ENCODE measurements at regions not wholly inside any gene's neighbourhood (a gene's known extent, or its start where the extent isn't known, plus 50 kb on each side); places are given as distances from the start of the nearest gene placed in this dataset.
"Not testable (repeated sequence)": the region's sequence is repeated elsewhere in the genome, so short reads cannot be mapped to it uniquely, and the experiment has no call there.

DNA sequence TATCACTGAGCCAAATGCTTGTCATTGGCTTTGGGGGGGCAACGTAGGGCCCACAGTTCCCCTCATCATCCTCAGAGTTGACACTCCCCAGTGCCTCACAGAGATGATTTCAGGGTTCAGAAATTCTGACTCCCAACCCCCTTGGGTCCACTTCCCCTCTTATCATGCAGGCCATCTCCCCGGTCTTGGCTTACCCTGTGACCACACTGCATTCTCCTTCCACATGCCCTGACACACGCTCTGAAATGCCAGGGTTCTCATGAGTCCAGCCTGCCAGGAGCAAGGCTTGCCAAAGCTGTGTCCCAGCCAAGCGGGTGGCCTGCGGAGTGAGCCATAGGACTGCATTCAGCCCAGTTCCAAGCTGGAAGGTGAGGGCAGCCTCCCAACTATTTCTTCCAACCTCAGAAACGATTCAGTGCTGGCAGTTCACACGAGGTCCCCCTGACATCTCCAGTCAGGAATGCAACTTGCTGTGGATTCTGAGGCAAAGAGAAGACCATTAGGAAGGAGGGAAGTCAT lies 101.2 kb downstream of the SMIM20 start:
- no peak for DNase-seq
- BruUV-seq (replicated peaks) = no TSS peak
- Histone ChIP-seq H3K4me2 (ENCODE audit: low read length) (no peak overlapping the region), H3K9me2 (replicated peaks; ENCODE audit: low read length) (no peaks in the 10 kb centered on the region), H3K27me3 (ENCODE audit: low read length) (no peaks in the 10 kb centered on the region), H3K27ac (ENCODE audit: low read length) (no peak overlapping the region), H3F3A (ENCODE audit: low read length, unreplicated experiment) (no peaks in the 10 kb centered on the region), H4K20me1 (ENCODE audit: low read length) (no peaks in the 10 kb centered on the region), H3K79me2 (ENCODE audit: low read length) (no peaks in the 10 kb centered on the region), H3K36me3 (ENCODE audit: low read depth, low read length) (no peaks in the 10 kb centered on the region), H2AFZ (ENCODE audit: low read length) (no peak overlapping the region), H3K9me3 (ENCODE audit: low read length) (no peaks in the 10 kb centered on the region), H3K4me1 (ENCODE audit: insufficient read depth, low read length) (no peaks in the 10 kb centered on the region), H3K9ac (ENCODE audit: low read length) (no peak overlapping the region), H3K4me3 (ENCODE audit: low read length) (no peak overlapping the region)
- POLR2A ChIA-PET (ENCODE audit: unreplicated experiment) = no interaction called here
- TF ChIP-seq EZH2 (IDR thresholded peaks at IDR 0.05; ENCODE audit: low read length, unreplicated experiment) (no peak), EZH2phosphoT487 (IDR thresholded peaks at IDR 0.05; ENCODE audit: borderline replicate concordance, low read length) (no peak)
- TF ChIP-seq, protein P1, sequence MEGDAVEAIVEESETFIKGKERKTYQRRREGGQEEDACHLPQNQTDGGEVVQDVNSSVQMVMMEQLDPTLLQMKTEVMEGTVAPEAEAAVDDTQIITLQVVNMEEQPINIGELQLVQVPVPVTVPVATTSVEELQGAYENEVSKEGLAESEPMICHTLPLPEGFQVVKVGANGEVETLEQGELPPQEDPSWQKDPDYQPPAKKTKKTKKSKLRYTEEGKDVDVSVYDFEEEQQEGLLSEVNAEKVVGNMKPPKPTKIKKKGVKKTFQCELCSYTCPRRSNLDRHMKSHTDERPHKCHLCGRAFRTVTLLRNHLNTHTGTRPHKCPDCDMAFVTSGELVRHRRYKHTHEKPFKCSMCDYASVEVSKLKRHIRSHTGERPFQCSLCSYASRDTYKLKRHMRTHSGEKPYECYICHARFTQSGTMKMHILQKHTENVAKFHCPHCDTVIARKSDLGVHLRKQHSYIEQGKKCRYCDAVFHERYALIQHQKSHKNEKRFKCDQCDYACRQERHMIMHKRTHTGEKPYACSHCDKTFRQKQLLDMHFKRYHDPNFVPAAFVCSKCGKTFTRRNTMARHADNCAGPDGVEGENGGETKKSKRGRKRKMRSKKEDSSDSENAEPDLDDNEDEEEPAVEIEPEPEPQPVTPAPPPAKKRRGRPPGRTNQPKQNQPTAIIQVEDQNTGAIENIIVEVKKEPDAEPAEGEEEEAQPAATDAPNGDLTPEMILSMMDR (conservative IDR thresholded peaks at IDR 0.05; ENCODE audit: low read depth, low read length) = no peak
- intact Hi-C loops (cut with micrococcal nuclease) = no loop called here
- no peak for ATAC-seq
- CTCF ChIA-PET = no interaction called here

- no peaks in the 10 kb centered on the region for H3K79me2 ChIP-seq (ENCODE audit: low read length)
- no peaks in the 10 kb centered on the region for H3F3A ChIP-seq (ENCODE audit: low read length, unreplicated experiment)
- H4K20me1 ChIP-seq (ENCODE audit: low read length) = no peaks in the 10 kb centered on the region
- no peak overlapping the region for H3K4me3 ChIP-seq (ENCODE audit: low read length)
- no peak overlapping the region for H3K9ac ChIP-seq (ENCODE audit: low read length)
- intact Hi-C loops (cut with micrococcal nuclease) = no loop called here
- no peak overlapping the region for H3K27ac ChIP-seq (ENCODE audit: low read length)
- H3K27me3 ChIP-seq (ENCODE audit: low read length) = no peaks in the 10 kb centered on the region
- ATAC-seq (no peak), DNase-seq (no peak)
- H3K4me2 ChIP-seq (ENCODE audit: low read length) = no peak overlapping the region
- no peaks in the 10 kb centered on the region for H3K36me3 ChIP-seq (ENCODE audit: low read depth, low read length)
- H3K9me2 ChIP-seq (replicated peaks; ENCODE audit: low read length) = no peaks in the 10 kb centered on the region
- H3K4me1 ChIP-seq (ENCODE audit: insufficient read depth, low read length) = no peaks in the 10 kb centered on the region
- ChIA-PET CTCF (no interaction called here), POLR2A (ENCODE audit: unreplicated experiment) (no interaction called here)
- H3K9me3 ChIP-seq (ENCODE audit: low read length) = no peaks in the 10 kb centered on the region
- no peak overlapping the region for H2AFZ ChIP-seq (ENCODE audit: low read length)
- no peak for TF ChIP-seq EZH2 (IDR thresholded peaks at IDR 0.05; ENCODE audit: low read length, unreplicated experiment)
- TF ChIP-seq EZH2phosphoT487 (IDR thresholded peaks at IDR 0.05; ENCODE audit: borderline replicate concordance, low read length) = no peak
- TF ChIP-seq, protein P1 (conservative IDR thresholded peaks at IDR 0.05; ENCODE audit: low read depth, low read length) = no peak
- BruUV-seq (replicated peaks) = no TSS peak
These were observed 101.9 kb downstream of the SMIM20 start for GRCh38 chr4:26015906-26016305.

GRCh38 chr4:26017531-26017930 lies 103.5 kb downstream of the SMIM20 start:
- Histone ChIP-seq H3K9ac (ENCODE audit: low read length) (no peak overlapping the region), H3K9me2 (replicated peaks; ENCODE audit: low read length) (no peaks in the 10 kb centered on the region), H3K27ac (ENCODE audit: low read length) (no peak overlapping the region), H3K4me2 (ENCODE audit: low read length) (no peak overlapping the region), H3K4me3 (ENCODE audit: low read length) (no peak overlapping the region), H2AFZ (ENCODE audit: low read length) (no peak overlapping the region), H3K36me3 (ENCODE audit: low read depth, low read length) (no peaks in the 10 kb centered on the region), H3K27me3 (ENCODE audit: low read length) (no peaks in the 10 kb centered on the region), H3F3A (ENCODE audit: low read length, unreplicated experiment) (no peaks in the 10 kb centered on the region), H3K9me3 (ENCODE audit: low read length) (no peaks in the 10 kb centered on the region), H4K20me1 (ENCODE audit: low read length) (no peaks in the 10 kb centered on the region), H3K79me2 (ENCODE audit: low read length) (no peaks in the 10 kb centered on the region), H3K4me1 (ENCODE audit: insufficient read depth, low read length) (peaks cover 9% of the 10 kb centered on the region)
- ATAC-seq (no peak), DNase-seq (no peak)
- ChIA-PET POLR2A (ENCODE audit: unreplicated experiment) (no interaction called here), CTCF (no interaction called here)
- no TSS peak for BruUV-seq (replicated peaks)
- intact Hi-C loops (cut with micrococcal nuclease) = no loop called here
- TF ChIP-seq EZH2phosphoT487 (IDR thresholded peaks at IDR 0.05; ENCODE audit: borderline replicate concordance, low read length) = no peak
- TF ChIP-seq, protein P1 (conservative IDR thresholded peaks at IDR 0.05; ENCODE audit: low read depth, low read length) = no peak
- TF ChIP-seq EZH2 (IDR thresholded peaks at IDR 0.05; ENCODE audit: low read length, unreplicated experiment) = no peak

- H4K20me1 ChIP-seq (ENCODE audit: low read length); POLR2A ChIA-PET (ENCODE audit: unreplicated experiment); ATAC-seq; H3K36me3 ChIP-seq (ENCODE audit: low read depth, low read length); H3K27ac ChIP-seq (ENCODE audit: low read length); DNase-seq; BruUV-seq (replicated peaks); H3K9me3 ChIP-seq (ENCODE audit: low read length); H3K9ac ChIP-seq (ENCODE audit: low read length); H3K27me3 ChIP-seq (ENCODE audit: low read length); H3K79me2 ChIP-seq (ENCODE audit: low read length); H3K9me2 ChIP-seq (replicated peaks; ENCODE audit: low read length); H3K4me2 ChIP-seq (ENCODE audit: low read length); H3F3A ChIP-seq (ENCODE audit: low read length, unreplicated experiment); CTCF ChIA-PET; H3K4me3 ChIP-seq (ENCODE audit: low read length); intact Hi-C loops (cut with micrococcal nuclease); H2AFZ ChIP-seq (ENCODE audit: low read length): not testable (repeated sequence)
- H3K4me1 ChIP-seq (ENCODE audit: insufficient read depth, low read length) = peaks cover 15% of the 10 kb centered on the region
These were observed 104.1 kb downstream of the SMIM20 start for GRCh38 chr4:26017961-26018700.

Measured in PC-3 (cell line).